ENCODE measurements at regions not wholly inside any gene's neighbourhood (a gene's known extent, or its start where the extent isn't known, plus 50 kb on each side); places are given as distances from the start of the nearest gene placed in this dataset.

GRCh38 chr5:89942171-89942570, 467.4 kb downstream of the CETN3 start:
- H3K9me3 ChIP-seq (replicated peaks; ENCODE audit: low read length) = no peaks in the 10 kb centered on the region
- no peaks in the 10 kb centered on the region for H3K36me3 ChIP-seq (ENCODE audit: insufficient read depth, low read length)
- no peak overlapping the region for H3K4me2 ChIP-seq (ENCODE audit: low read length)
- no peak overlapping the region for H3K4me3 ChIP-seq (ENCODE audit: low read length)
- no peaks in the 10 kb centered on the region for H3K27me3 ChIP-seq (ENCODE audit: control insufficient read depth, insufficient read depth, low read length)
- no peaks in the 10 kb centered on the region for H3K4me1 ChIP-seq (ENCODE audit: control insufficient read depth, insufficient read depth, low read length)
- no peak overlapping the region for H3K9ac ChIP-seq (ENCODE audit: low read depth, low read length)

- H3K4me2 ChIP-seq (ENCODE audit: low read length) = no peak overlapping the region
- H3K4me1 ChIP-seq (ENCODE audit: control insufficient read depth, insufficient read depth, low read length) = no peaks in the 10 kb centered on the region
- no peak overlapping the region for H3K4me3 ChIP-seq (ENCODE audit: low read length)
- H3K9ac ChIP-seq (ENCODE audit: low read depth, low read length) = no peak overlapping the region
- no peaks in the 10 kb centered on the region for H3K9me3 ChIP-seq (replicated peaks; ENCODE audit: low read length)
- no peaks in the 10 kb centered on the region for H3K27me3 ChIP-seq (ENCODE audit: control insufficient read depth, insufficient read depth, low read length)
- H3K36me3 ChIP-seq (ENCODE audit: insufficient read depth, low read length) = no peaks in the 10 kb centered on the region
These were observed 473.0 kb downstream of the CETN3 start for GRCh38 chr5:89936576-89936975.

- no peak overlapping the region for H3K4me2 ChIP-seq (ENCODE audit: low read length)
- no peaks in the 10 kb centered on the region for H3K36me3 ChIP-seq (ENCODE audit: insufficient read depth, low read length)
- H3K9me3 ChIP-seq (replicated peaks; ENCODE audit: low read length) = no peaks in the 10 kb centered on the region
- peaks cover 16% of the 10 kb centered on the region for H3K4me1 ChIP-seq (ENCODE audit: control insufficient read depth, insufficient read depth, low read length)
- no peak overlapping the region for H3K4me3 ChIP-seq (ENCODE audit: low read length)
- no peak overlapping the region for H3K9ac ChIP-seq (ENCODE audit: low read depth, low read length)
- no peaks in the 10 kb centered on the region for H3K27me3 ChIP-seq (ENCODE audit: control insufficient read depth, insufficient read depth, low read length)
These were observed 475.5 kb downstream of the CETN3 start for GRCh38 chr5:89934069-89934468.

GRCh38 chr5:89932771-89933181, 476.8 kb downstream of the CETN3 start:
- H3K9ac ChIP-seq (ENCODE audit: low read depth, low read length) = no peak overlapping the region
- H3K36me3 ChIP-seq (ENCODE audit: insufficient read depth, low read length) = no peaks in the 10 kb centered on the region
- H3K4me3 ChIP-seq (ENCODE audit: low read length) = no peak overlapping the region

GRCh38 chr5:89930591-89931392, 478.8 kb downstream of the CETN3 start:
- Histone ChIP-seq H3K9me3 (replicated peaks; ENCODE audit: low read length) (no peaks in the 10 kb centered on the region), H3K4me3 (ENCODE audit: low read length) (peak overlapping the region; percentile 31), H3K4me2 (ENCODE audit: low read length) (peak overlapping the region; percentile 54), H3K9ac (ENCODE audit: low read depth, low read length) (no peak overlapping the region), H3K27me3 (ENCODE audit: control insufficient read depth, insufficient read depth, low read length) (no peaks in the 10 kb centered on the region), H3K4me1 (ENCODE audit: control insufficient read depth, insufficient read depth, low read length) (peaks cover 16% of the 10 kb centered on the region), H3K36me3 (ENCODE audit: insufficient read depth, low read length) (no peaks in the 10 kb centered on the region)

More at GRCh38 chr5:89932771-89933181, 476.8 kb downstream of the CETN3 start:
- no peaks in the 10 kb centered on the region for H3K9me3 ChIP-seq (replicated peaks; ENCODE audit: low read length)
- H3K4me1 ChIP-seq (ENCODE audit: control insufficient read depth, insufficient read depth, low read length) = peaks cover 16% of the 10 kb centered on the region
- H3K4me2 ChIP-seq (ENCODE audit: low read length) = no peak overlapping the region
- H3K27me3 ChIP-seq (ENCODE audit: control insufficient read depth, insufficient read depth, low read length) = no peaks in the 10 kb centered on the region

GRCh38 chr5:89929834-89930233, 479.7 kb downstream of the CETN3 start:
- H3K27me3 ChIP-seq (ENCODE audit: control insufficient read depth, insufficient read depth, low read length) = no peaks in the 10 kb centered on the region
- no peaks in the 10 kb centered on the region for H3K9me3 ChIP-seq (replicated peaks; ENCODE audit: low read length)
- no peak overlapping the region for H3K9ac ChIP-seq (ENCODE audit: low read depth, low read length)
- no peak overlapping the region for H3K4me2 ChIP-seq (ENCODE audit: low read length)
- H3K4me1 ChIP-seq (ENCODE audit: control insufficient read depth, insufficient read depth, low read length) = peaks cover 16% of the 10 kb centered on the region
- H3K4me3 ChIP-seq (ENCODE audit: low read length) = no peak overlapping the region
- H3K36me3 ChIP-seq (ENCODE audit: insufficient read depth, low read length) = no peaks in the 10 kb centered on the region

- Histone ChIP-seq H3K9me3 (replicated peaks; ENCODE audit: low read length) (no peaks in the 10 kb centered on the region), H3K9ac (ENCODE audit: low read depth, low read length) (no peak overlapping the region), H3K4me3 (ENCODE audit: low read length) (no peak overlapping the region), H3K4me1 (ENCODE audit: control insufficient read depth, insufficient read depth, low read length) (peaks cover 16% of the 10 kb centered on the region), H3K4me2 (ENCODE audit: low read length) (no peak overlapping the region), H3K27me3 (ENCODE audit: control insufficient read depth, insufficient read depth, low read length) (no peaks in the 10 kb centered on the region), H3K36me3 (ENCODE audit: insufficient read depth, low read length) (no peaks in the 10 kb centered on the region)
These were observed 480.4 kb downstream of the CETN3 start for GRCh38 chr5:89929173-89929572.

GRCh38 chr5:89922161-89922560, 487.4 kb downstream of the CETN3 start:
- Histone ChIP-seq H3K4me2 (ENCODE audit: low read length) (no peak overlapping the region), H3K9me3 (replicated peaks; ENCODE audit: low read length) (no peaks in the 10 kb centered on the region), H3K27me3 (ENCODE audit: control insufficient read depth, insufficient read depth, low read length) (no peaks in the 10 kb centered on the region), H3K4me1 (ENCODE audit: control insufficient read depth, insufficient read depth, low read length) (no peaks in the 10 kb centered on the region), H3K9ac (ENCODE audit: low read depth, low read length) (no peak overlapping the region), H3K36me3 (ENCODE audit: insufficient read depth, low read length) (no peaks in the 10 kb centered on the region), H3K4me3 (ENCODE audit: low read length) (no peak overlapping the region)

- Histone ChIP-seq H3K36me3 (ENCODE audit: insufficient read depth, low read length) (no peaks in the 10 kb centered on the region), H3K9me3 (replicated peaks; ENCODE audit: low read length) (no peaks in the 10 kb centered on the region), H3K27me3 (ENCODE audit: control insufficient read depth, insufficient read depth, low read length) (no peaks in the 10 kb centered on the region), H3K4me1 (ENCODE audit: control insufficient read depth, insufficient read depth, low read length) (no peaks in the 10 kb centered on the region), H3K9ac (ENCODE audit: low read depth, low read length) (no peak overlapping the region), H3K4me2 (ENCODE audit: low read length) (no peak overlapping the region), H3K4me3 (ENCODE audit: low read length) (no peak overlapping the region)
These were observed 492.4 kb downstream of the CETN3 start for GRCh38 chr5:89917112-89917511.

GRCh38 chr5:89916131-89916530, 493.4 kb downstream of the CETN3 start:
- Histone ChIP-seq H3K9me3 (replicated peaks; ENCODE audit: low read length) (no peaks in the 10 kb centered on the region), H3K9ac (ENCODE audit: low read depth, low read length) (no peak overlapping the region), H3K4me3 (ENCODE audit: low read length) (no peak overlapping the region), H3K4me1 (ENCODE audit: control insufficient read depth, insufficient read depth, low read length) (no peaks in the 10 kb centered on the region), H3K4me2 (ENCODE audit: low read length) (no peak overlapping the region), H3K36me3 (ENCODE audit: insufficient read depth, low read length) (no peaks in the 10 kb centered on the region), H3K27me3 (ENCODE audit: control insufficient read depth, insufficient read depth, low read length) (no peaks in the 10 kb centered on the region)

- H3K9me3 ChIP-seq (replicated peaks; ENCODE audit: low read length) = no peaks in the 10 kb centered on the region
- no peaks in the 10 kb centered on the region for H3K36me3 ChIP-seq (ENCODE audit: insufficient read depth, low read length)
- no peaks in the 10 kb centered on the region for H3K27me3 ChIP-seq (ENCODE audit: control insufficient read depth, insufficient read depth, low read length)
- no peak overlapping the region for H3K4me2 ChIP-seq (ENCODE audit: low read length)
- no peak overlapping the region for H3K9ac ChIP-seq (ENCODE audit: low read depth, low read length)
- no peak overlapping the region for H3K4me3 ChIP-seq (ENCODE audit: low read length)
- no peaks in the 10 kb centered on the region for H3K4me1 ChIP-seq (ENCODE audit: control insufficient read depth, insufficient read depth, low read length)
These were observed 500.7 kb downstream of the CETN3 start for GRCh38 chr5:89908876-89909275.

- no peaks in the 10 kb centered on the region for H3K9me3 ChIP-seq (replicated peaks; ENCODE audit: low read length)
- H3K4me3 ChIP-seq (ENCODE audit: low read length) = no peak overlapping the region
- no peaks in the 10 kb centered on the region for H3K4me1 ChIP-seq (ENCODE audit: control insufficient read depth, insufficient read depth, low read length)
- no peaks in the 10 kb centered on the region for H3K36me3 ChIP-seq (ENCODE audit: insufficient read depth, low read length)
- H3K27me3 ChIP-seq (ENCODE audit: control insufficient read depth, insufficient read depth, low read length) = no peaks in the 10 kb centered on the region
- H3K9ac ChIP-seq (ENCODE audit: low read depth, low read length) = no peak overlapping the region
- H3K4me2 ChIP-seq (ENCODE audit: low read length) = no peak overlapping the region
These were observed 505.1 kb downstream of the CETN3 start for GRCh38 chr5:89904442-89904841.
